WERI-Rb-1 (cell line): ENCODE measurements at regions not wholly inside any gene's neighbourhood (a gene's known extent, or its start where the extent isn't known, plus 50 kb on each side); places are given as distances from the start of the nearest gene placed in this dataset.
"Not testable (repeated sequence)": the region's sequence is repeated elsewhere in the genome, so short reads cannot be mapped to it uniquely, and the experiment has no call there.

ENCODE experiments used
- DNase-seq: peaks from one replicate; pipeline ENCODE4 v3.0.0-alpha.2; 2020
- H3K27ac ChIP-seq: fragments of 250-450 bp; sonication (Bioruptor Pico); 2 replicates; pipeline ENCODE4 v1.5.1; 2020; ENCODE audit warnings: mild to moderate bottlenecking, moderate library complexity
- H3K27me3 ChIP-seq: fragments of 250-450 bp; sonication (Bioruptor Pico); 2 replicates; pipeline ENCODE4 v1.5.1; 2021; ENCODE audit warnings: mild to moderate bottlenecking, low read depth, moderate library complexity; ENCODE audit not compliant: insufficient read depth, severe bottlenecking
- H3K36me3 ChIP-seq: fragments of 250-450 bp; sonication (Bioruptor Pico); 2 replicates; pipeline ENCODE4 v1.5.1; 2020; ENCODE audit warnings: mild to moderate bottlenecking, moderate library complexity
- H3K4me3 ChIP-seq: 2 replicates; pipeline ENCODE4 v1.5.1; 2011; ENCODE audit warnings: low read depth, mild to moderate bottlenecking, control low read depth, low read length
- H3K9me3 ChIP-seq: fragments of 250-450 bp; sonication (Bioruptor Pico); 2 replicates; pipeline ENCODE4 v1.5.1; 2021; ENCODE audit warnings: mild to moderate bottlenecking, moderate library complexity; ENCODE audit not compliant: severe bottlenecking
- TF ChIP-seq, protein P1 (sequence below): IDR thresholded peaks from 2 replicates; pipeline ENCODE4 v1.5.1; 2011; ENCODE audit warnings: low read depth, mild to moderate bottlenecking, control low read depth, inconsistent platforms, low read length

DNA sequence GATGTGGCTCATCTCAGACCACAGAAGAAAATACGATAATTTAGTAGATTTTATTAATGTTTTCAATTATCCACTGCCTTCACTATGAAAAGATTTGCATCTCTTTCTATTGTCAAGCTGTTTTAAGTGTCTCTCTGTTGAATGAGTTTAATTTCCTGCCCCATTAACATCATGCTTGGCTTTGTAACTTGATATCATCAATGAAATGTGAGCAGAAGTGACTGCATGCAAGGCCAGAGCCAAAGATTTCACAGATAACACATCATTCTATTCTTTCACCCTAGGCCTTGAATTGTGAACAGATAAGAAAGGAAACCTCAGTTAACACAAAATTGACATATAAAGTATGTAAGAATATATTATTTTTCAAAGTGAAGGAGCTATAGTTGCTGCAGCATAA is 986.4 kb upstream of the CDH18 start:
- Histone ChIP-seq H3K27ac (no peak overlapping the region), H3K27me3 (no peaks in the 10 kb centered on the region), H3K4me3 (no peak overlapping the region), H3K9me3 (no peaks in the 10 kb centered on the region), H3K36me3 (no peaks in the 10 kb centered on the region)
- DNase-seq = no peak
- TF ChIP-seq, protein P1, sequence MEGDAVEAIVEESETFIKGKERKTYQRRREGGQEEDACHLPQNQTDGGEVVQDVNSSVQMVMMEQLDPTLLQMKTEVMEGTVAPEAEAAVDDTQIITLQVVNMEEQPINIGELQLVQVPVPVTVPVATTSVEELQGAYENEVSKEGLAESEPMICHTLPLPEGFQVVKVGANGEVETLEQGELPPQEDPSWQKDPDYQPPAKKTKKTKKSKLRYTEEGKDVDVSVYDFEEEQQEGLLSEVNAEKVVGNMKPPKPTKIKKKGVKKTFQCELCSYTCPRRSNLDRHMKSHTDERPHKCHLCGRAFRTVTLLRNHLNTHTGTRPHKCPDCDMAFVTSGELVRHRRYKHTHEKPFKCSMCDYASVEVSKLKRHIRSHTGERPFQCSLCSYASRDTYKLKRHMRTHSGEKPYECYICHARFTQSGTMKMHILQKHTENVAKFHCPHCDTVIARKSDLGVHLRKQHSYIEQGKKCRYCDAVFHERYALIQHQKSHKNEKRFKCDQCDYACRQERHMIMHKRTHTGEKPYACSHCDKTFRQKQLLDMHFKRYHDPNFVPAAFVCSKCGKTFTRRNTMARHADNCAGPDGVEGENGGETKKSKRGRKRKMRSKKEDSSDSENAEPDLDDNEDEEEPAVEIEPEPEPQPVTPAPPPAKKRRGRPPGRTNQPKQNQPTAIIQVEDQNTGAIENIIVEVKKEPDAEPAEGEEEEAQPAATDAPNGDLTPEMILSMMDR = no peak

DNA sequence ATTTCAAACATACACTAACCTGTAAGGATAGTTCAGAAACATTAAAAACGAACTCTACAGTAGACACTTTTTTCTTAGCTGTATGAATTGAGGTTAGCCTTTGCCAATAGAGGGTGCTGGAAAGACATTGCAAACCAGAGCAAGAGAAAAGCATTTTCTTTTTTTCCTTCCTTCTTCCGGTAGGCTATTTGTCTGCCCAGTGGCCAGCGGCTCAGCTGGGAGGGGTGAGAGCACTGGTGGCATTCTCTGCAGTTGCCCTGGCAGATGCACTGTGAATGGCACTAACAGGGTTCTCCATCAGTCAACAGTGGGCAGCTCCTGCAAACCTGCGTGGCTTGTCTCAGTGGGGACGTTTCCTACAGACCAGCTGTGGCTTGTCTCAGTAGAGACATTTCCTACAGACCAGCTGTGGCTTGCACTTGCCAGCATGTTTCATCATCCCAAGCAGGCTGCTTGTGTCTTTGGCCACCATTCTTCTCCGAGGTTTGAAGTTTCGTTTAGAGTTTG is 984.5 kb upstream of the CDH18 start:
- H3K9me3 ChIP-seq = no peaks in the 10 kb centered on the region
- no peak overlapping the region for H3K4me3 ChIP-seq
- DNase-seq = peak; percentile 19
- H3K36me3 ChIP-seq = no peaks in the 10 kb centered on the region
- TF ChIP-seq, protein P1 = peak; percentile 54
- H3K27me3 ChIP-seq = no peaks in the 10 kb centered on the region
- H3K27ac ChIP-seq = no peak overlapping the region

DNA sequence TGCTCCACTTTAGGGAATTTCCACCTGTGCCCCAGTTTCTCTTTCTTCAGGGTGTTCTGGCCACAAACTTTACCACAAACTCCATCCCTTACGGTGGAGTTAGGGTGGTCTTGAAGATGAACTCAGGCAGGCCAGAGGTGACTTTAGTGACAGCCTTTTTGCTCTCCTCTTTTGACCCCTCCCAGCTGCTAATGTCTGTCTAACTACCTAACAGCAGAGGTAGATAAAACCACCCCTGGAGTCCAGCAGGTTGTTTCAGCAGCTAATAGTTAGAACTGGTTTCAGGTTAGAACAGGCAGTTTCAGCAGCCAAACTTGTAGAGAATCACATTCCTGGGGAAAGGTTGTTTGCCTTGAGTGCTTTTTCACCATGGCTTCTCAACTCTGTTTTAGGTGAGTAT is 971.3 kb upstream of the CDH18 start:
- no peaks in the 10 kb centered on the region for H3K36me3 ChIP-seq
- H3K4me3 ChIP-seq = no peak overlapping the region
- H3K27me3 ChIP-seq = no peaks in the 10 kb centered on the region
- H3K9me3 ChIP-seq = no peaks in the 10 kb centered on the region
- TF ChIP-seq, protein P1 = no peak
- no peak for DNase-seq
- no peak overlapping the region for H3K27ac ChIP-seq

DNA sequence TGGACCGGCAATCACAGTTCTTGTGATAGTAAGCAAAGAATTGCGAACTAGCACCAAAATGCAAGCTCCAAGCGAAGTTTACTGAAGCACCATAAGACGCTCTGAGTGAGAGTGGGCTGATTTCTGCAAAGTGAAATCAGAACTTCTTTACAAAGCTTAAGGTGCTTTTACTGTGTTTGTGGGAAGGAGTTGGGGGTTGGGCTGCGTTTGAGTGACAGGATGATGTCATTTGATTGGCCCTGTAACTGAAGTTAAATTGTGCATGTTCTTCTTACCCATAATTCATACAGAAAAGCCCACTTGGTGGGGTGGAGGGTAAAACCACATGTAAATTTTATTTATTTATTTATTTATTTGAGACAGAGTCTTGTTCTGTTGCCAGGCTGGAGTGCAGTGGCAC is 970.6 kb upstream of the CDH18 start:
- Histone ChIP-seq H3K27me3 (no peaks in the 10 kb centered on the region), H3K36me3 (no peaks in the 10 kb centered on the region), H3K27ac (no peak overlapping the region), H3K4me3 (no peak overlapping the region), H3K9me3 (no peaks in the 10 kb centered on the region)
- DNase-seq = no peak
- TF ChIP-seq, protein P1 = no peak

DNA sequence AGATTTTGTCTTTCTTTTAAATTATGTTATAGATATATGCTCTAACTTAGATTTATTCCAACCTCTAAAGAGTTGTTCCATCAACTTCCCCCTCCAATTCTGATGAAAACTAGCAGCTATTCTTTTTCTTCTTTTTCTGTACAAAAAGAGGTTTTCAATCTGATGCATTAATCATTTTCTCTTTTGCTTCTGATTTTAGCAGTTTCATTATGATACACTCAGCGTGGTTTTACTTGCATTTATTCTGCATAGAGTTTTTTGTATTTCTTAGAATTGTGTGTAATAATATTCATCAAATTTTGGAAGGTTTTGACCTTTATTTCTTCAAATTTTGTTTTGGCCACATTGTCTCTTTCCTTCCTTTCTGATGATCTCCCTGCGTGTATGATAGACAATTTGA is 968.1 kb upstream of the CDH18 start:
- no peaks in the 10 kb centered on the region for H3K9me3 ChIP-seq
- TF ChIP-seq, protein P1 = no peak
- H3K4me3 ChIP-seq = no peak overlapping the region
- DNase-seq = no peak
- H3K27ac ChIP-seq = no peak overlapping the region
- no peaks in the 10 kb centered on the region for H3K36me3 ChIP-seq
- H3K27me3 ChIP-seq = no peaks in the 10 kb centered on the region

DNA sequence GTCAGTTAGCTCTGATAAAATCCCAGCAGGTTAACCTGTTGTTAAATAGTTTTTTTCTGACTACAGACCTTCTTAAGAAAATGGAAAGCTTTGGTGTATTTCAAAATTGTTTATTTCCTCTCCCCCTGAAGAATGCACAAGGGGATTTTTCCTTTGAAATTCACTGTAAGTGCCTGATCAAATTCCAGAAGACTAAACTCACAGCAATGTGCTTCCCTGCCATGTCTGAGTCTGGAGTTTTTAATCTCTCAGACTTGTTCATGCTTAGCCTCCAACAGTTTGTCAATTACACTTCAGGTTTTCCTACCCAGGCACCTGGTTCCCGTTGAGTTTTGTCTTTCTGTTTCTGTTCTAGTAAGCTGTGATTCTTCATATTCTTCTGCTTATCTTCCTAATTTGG is 961.6 kb upstream of the CDH18 start:
- Histone ChIP-seq H3K36me3 (no peaks in the 10 kb centered on the region), H3K27me3 (no peaks in the 10 kb centered on the region), H3K27ac (no peak overlapping the region), H3K9me3 (no peaks in the 10 kb centered on the region), H3K4me3 (no peak overlapping the region)
- TF ChIP-seq, protein P1 = no peak
- no peak for DNase-seq

DNA sequence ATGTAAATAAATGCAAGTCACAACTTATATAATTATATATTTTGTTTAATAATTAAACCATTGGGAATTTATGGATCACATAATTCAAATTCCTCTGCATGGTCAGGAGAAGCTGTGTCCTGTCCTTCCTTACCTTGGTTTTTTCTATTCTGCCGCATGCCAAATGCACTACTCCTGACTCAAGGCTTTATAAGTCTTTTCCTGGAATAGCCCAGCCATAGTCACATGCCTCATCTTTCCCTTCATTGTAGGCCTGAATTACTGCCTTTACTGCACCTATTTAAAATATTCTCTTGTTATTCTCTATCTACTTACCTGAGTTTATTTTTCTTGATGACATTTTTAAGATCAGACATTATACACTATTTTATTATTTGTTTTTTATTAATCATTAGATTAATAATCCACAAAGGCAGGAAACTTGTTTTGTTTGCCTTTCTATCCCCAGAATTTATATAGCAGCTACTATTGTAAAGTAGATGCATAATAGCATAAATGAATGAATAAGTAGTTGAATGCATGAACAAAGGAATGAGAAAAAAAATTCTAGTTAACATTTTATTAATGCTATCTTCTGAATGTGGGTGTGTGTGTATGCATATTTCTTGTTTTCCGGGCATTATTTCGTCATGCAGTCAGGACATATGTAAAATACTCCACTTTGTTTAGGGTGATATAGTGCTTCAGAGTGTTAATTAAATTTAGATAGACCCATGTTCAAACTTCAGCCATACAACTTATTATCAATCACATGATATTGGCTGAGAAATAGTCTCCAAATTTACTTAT is 955.4 kb upstream of the CDH18 start:
- H3K27me3 ChIP-seq, H3K4me3 ChIP-seq, DNase-seq, H3K27ac ChIP-seq, H3K36me3 ChIP-seq, H3K9me3 ChIP-seq: not testable (repeated sequence)

DNA sequence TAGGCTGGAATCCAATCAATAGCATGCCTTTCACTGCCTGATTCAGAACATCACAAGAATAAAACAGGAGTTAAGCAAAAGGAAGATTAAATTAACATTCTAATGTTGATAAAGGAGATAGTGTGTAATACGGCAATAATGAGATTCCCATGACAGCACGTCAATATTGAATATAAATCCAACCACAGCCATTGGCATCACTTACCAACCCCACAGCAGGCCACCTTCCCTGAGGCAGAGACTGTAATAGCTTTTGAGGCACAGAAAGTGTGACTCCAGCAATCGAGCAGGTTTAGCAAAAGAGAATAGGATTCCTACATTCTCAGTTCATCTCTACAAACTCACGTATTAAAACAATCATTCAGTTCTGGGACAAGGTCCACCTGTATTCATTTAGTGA is 954.6 kb upstream of the CDH18 start:
- H3K9me3 ChIP-seq, H3K36me3 ChIP-seq, H3K27ac ChIP-seq, DNase-seq, H3K4me3 ChIP-seq, H3K27me3 ChIP-seq: not testable (repeated sequence)
